ENCODE measurements at regions not wholly inside any gene's neighbourhood (a gene's known extent, or its start where the extent isn't known, plus 50 kb on each side); places are given as distances from the start of the nearest gene placed in this dataset.
"Not testable (repeated sequence)": the region's sequence is repeated elsewhere in the genome, so short reads cannot be mapped to it uniquely, and the experiment has no call there.

DNA sequence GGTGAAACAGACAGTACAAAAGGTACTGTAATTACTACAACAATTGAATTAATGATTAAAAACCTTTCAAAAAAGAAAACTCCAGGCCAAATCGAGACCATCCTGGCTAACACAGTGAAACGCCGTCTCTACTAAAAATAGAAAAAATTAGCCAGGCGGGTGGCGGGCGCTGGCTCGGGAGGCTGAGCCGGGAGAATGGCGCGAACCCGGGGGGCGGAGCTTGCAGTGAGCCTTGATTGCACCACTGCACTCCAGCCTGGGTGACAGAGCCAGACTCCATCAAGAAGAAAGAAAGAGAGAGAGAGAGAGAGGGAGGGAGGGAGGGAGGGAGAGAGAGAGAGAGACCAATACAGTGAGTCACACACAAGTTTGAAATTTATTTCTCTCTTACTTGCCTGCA is 111.0 kb upstream of the NLGN1 start:
- TF ChIP-seq, protein P1, sequence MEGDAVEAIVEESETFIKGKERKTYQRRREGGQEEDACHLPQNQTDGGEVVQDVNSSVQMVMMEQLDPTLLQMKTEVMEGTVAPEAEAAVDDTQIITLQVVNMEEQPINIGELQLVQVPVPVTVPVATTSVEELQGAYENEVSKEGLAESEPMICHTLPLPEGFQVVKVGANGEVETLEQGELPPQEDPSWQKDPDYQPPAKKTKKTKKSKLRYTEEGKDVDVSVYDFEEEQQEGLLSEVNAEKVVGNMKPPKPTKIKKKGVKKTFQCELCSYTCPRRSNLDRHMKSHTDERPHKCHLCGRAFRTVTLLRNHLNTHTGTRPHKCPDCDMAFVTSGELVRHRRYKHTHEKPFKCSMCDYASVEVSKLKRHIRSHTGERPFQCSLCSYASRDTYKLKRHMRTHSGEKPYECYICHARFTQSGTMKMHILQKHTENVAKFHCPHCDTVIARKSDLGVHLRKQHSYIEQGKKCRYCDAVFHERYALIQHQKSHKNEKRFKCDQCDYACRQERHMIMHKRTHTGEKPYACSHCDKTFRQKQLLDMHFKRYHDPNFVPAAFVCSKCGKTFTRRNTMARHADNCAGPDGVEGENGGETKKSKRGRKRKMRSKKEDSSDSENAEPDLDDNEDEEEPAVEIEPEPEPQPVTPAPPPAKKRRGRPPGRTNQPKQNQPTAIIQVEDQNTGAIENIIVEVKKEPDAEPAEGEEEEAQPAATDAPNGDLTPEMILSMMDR (IDR thresholded peaks at IDR 0.05) = not testable (repeated sequence)
- not testable (repeated sequence) for TF ChIP-seq POLR2A (IDR thresholded peaks at IDR 0.05)
